Endothelial cell of umbilical vein (primary cell): ENCODE measurements at regions not wholly inside any gene's neighbourhood (a gene's known extent, or its start where the extent isn't known, plus 50 kb on each side); places are given as distances from the start of the nearest gene placed in this dataset.

ENCODE experiments used
- BruUV-seq: library from RNA; stranded (reverse); fragments of 400-500 nt; replicated peaks from 2 replicates; lab custom pipeline; 2021; lab: Mats Ljungman, UMichigan
- CTCF ChIA-PET: fragments of 300-600, 350-600 bp; sonication (Branson Sonifier 250); formaldehyde crosslinking; loops from one replicate; lab custom pipeline; 2021; ENCODE audit warnings: antibody characterized with exemption, inconsistent platforms; lab: Charles Lee
- POLR2A ChIA-PET: fragments of 300-600, 350-600 bp; sonication (Branson Sonifier 250); formaldehyde crosslinking; loops from one replicate; lab custom pipeline; 2021; ENCODE audit warnings: antibody characterized with exemption, inconsistent platforms; lab: Charles Lee
- DNase-seq: peaks from one replicate; pipeline ENCODE4 v3.0.0-alpha.2; 2011; ENCODE audit warnings: low read depth, low spot score
- FAIRE-seq: peaks from 2 replicates; lab custom pipeline; 2011; peaks lifted over from hg19 to GRCh38; lab: Jason Lieb, UNC
- H2AFZ ChIP-seq: 2 replicates; pipeline ENCODE4 v1.6.0; 2012; ENCODE audit warnings: low read depth, low read length, control low read depth, inconsistent platforms
- H3K27ac ChIP-seq: 2 replicates; pipeline ENCODE4 v1.5.1; 2011; ENCODE audit warnings: low read depth, mild to moderate bottlenecking, control low read depth, low read length, moderate library complexity; ENCODE audit not compliant: insufficient read depth
- H3K27me3 ChIP-seq, 2 experiments: 2 replicates each; pipeline versions ENCODE4 v1.6.0 to v1.6.1; 2011; ENCODE audit warnings: low read length in 2 of 2, mixed read lengths in 1 of 2; ENCODE audit not compliant: control insufficient read depth in 2 of 2, insufficient read depth in 2 of 2
- H3K36me3 ChIP-seq, 2 experiments: 2 replicates in 1 of 2; 3 replicates in 1 of 2; pipeline ENCODE4 v1.5.1; 2011; ENCODE audit warnings: low read length in 2 of 2, mild to moderate bottlenecking in 1 of 2, moderate library complexity in 1 of 2; ENCODE audit not compliant: control insufficient read depth in 2 of 2, insufficient read depth in 2 of 2; ENCODE audit errors: extremely low read depth in 1 of 2
- H3K4me1 ChIP-seq: 3 replicates; pipeline ENCODE4 v1.5.1; 2011; ENCODE audit warnings: mild to moderate bottlenecking, low read length; ENCODE audit not compliant: control insufficient read depth, insufficient read depth; ENCODE audit errors: extremely low read depth
- H3K4me2 ChIP-seq: 2 replicates; pipeline ENCODE4 v1.6.1; 2011; ENCODE audit warnings: low read length, control low read depth, mixed read lengths; ENCODE audit not compliant: insufficient read depth
- H3K4me3 ChIP-seq, 3 experiments: fragments of 200-600 bp in 1 of 3; sonication (generic), shearing (Covaris generic) in 1 of 3; replicated peaks in 1 of 3; 2 replicates each; pipeline ENCODE4 v1.5.1; 2011 to 2016; ENCODE audit warnings: control low read depth in 3 of 3, low read length in 3 of 3, mild to moderate bottlenecking in 2 of 3, inconsistent platforms in 1 of 3, low read depth in 1 of 3, moderate library complexity in 1 of 3; ENCODE audit not compliant: insufficient read depth in 1 of 3
- H3K79me2 ChIP-seq: 2 replicates; pipeline ENCODE4 v1.6.0; 2012; ENCODE audit warnings: low read length, inconsistent platforms; ENCODE audit not compliant: control insufficient read depth, insufficient read depth
- H3K9ac ChIP-seq: replicated peaks from 2 replicates; pipeline ENCODE3; 2011; ENCODE audit warnings: low read length, control low read depth; ENCODE audit not compliant: insufficient read depth; ENCODE audit errors: extremely low read depth
- H3K9me1 ChIP-seq: replicated peaks from 3 replicates; pipeline ENCODE4 v1.6.0; 2011; ENCODE audit warnings: mild to moderate bottlenecking, low read length; ENCODE audit not compliant: control insufficient read depth, insufficient read depth; ENCODE audit errors: extremely low read depth
- H3K9me3 ChIP-seq: replicated peaks from 2 replicates; pipeline ENCODE4 v1.5.1; 2012; ENCODE audit warnings: low read length, inconsistent platforms; ENCODE audit not compliant: control insufficient read depth, insufficient read depth
- H4K20me1 ChIP-seq: replicated peaks from 2 replicates; pipeline ENCODE3; 2011; ENCODE audit warnings: mild to moderate bottlenecking, low read length; ENCODE audit not compliant: control insufficient read depth, insufficient read depth; ENCODE audit errors: extremely low read depth
- CTCF ChIP-seq, 2 donors: IDR thresholded peaks; 1 replicate in 1 of 2; 2 replicates in 1 of 2; pipeline ENCODE4 v1.5.1; 2011; ENCODE audit warnings: low read length in 2 of 2, mild to moderate bottlenecking in 2 of 2, moderate library complexity in 2 of 2, control low read depth in 1 of 2, inconsistent platforms in 1 of 2, low read depth in 1 of 2; ENCODE audit not compliant: insufficient read depth in 1 of 2; ENCODE audit errors: extremely low read depth in 1 of 2
- EZH2 ChIP-seq: IDR thresholded peaks from 2 replicates; pipeline ENCODE4 v1.6.1; 2012; ENCODE audit warnings: borderline replicate concordance, low read depth, mild to moderate bottlenecking, moderate library complexity, low read length, inconsistent platforms; ENCODE audit not compliant: severe bottlenecking
- FOS ChIP-seq: IDR thresholded peaks from 2 replicates; pipeline ENCODE4 v1.6.1; 2011; ENCODE audit warnings: mild to moderate bottlenecking, low read length, moderate library complexity, borderline replicate concordance; ENCODE audit not compliant: insufficient read depth
- GATA2 ChIP-seq: IDR thresholded peaks from 2 replicates; pipeline ENCODE4 v1.7.0; 2011; ENCODE audit warnings: low read depth, mild to moderate bottlenecking, moderate library complexity, mixed read lengths, low read length; ENCODE audit not compliant: insufficient read length, insufficient read depth
- JUN ChIP-seq: IDR thresholded peaks from 2 replicates; pipeline ENCODE4 v1.6.1; 2011; ENCODE audit warnings: borderline replicate concordance, low read depth; ENCODE audit not compliant: insufficient read length, insufficient read depth
- MAX ChIP-seq: IDR thresholded peaks from 2 replicates; pipeline ENCODE4 v1.6.1; 2011; ENCODE audit not compliant: insufficient read depth, insufficient read length
- MYC ChIP-seq: IDR thresholded peaks from one replicate; pipeline ENCODE4 v1.6.1; 2011; ENCODE audit warnings: mild to moderate bottlenecking, low read depth, low read length
- POLR2A ChIP-seq: IDR thresholded peaks from 2 replicates; pipeline ENCODE4 v1.6.1; 2012; ENCODE audit warnings: low read depth, mild to moderate bottlenecking, control low read depth, low read length
- POLR2AphosphoS5 ChIP-seq: IDR thresholded peaks from 2 replicates; pipeline ENCODE4 v1.6.1; 2012; ENCODE audit warnings: low read depth, mild to moderate bottlenecking, control low read depth, low read length, moderate library complexity; ENCODE audit not compliant: insufficient read depth
- dilution Hi-C: fragments of 300-500 bp; cut with MboI; formaldehyde crosslinking; loops from one replicate; pipeline ENCODE4 v1.15.0; 2019; ENCODE audit warnings: low sequenced_read_pairs; ENCODE audit not compliant: extremely low pct_ligation_motif_present
- intact Hi-C: fragments of 100-400 bp; cut with micrococcal nuclease; formaldehyde crosslinking; loops from one replicate; pipeline ENCODE4 v1.10.0; 2022

- Histone ChIP-seq H3K79me2 (no peaks in the 10 kb centered on the region), H3K36me3 (no peaks in the 10 kb centered on the region), H2AFZ (no peak overlapping the region), H3K9me3 (peaks cover 4% of the 10 kb centered on the region), H3K27ac (no peak overlapping the region), H3K9ac (no peak overlapping the region), H3K4me1 (no peaks in the 10 kb centered on the region), H3K27me3 (no peaks in the 10 kb centered on the region), H3K9me1 (no peaks in the 10 kb centered on the region), H3K4me3 (no peak overlapping the region), H3K4me2 (no peak overlapping the region), H4K20me1 (no peaks in the 10 kb centered on the region)
- FAIRE-seq (no peak), DNase-seq (no peak)
- no peak for TF ChIP-seq MYC
- no peak for TF ChIP-seq GATA2
- no peak for TF ChIP-seq JUN
- no peak for TF ChIP-seq POLR2A
- no peak for TF ChIP-seq MAX
- TF ChIP-seq POLR2AphosphoS5: no peak
- no peak for TF ChIP-seq FOS
- TF ChIP-seq CTCF (IDR thresholded peaks at IDR 0.05; ENCODE audit: extremely low read depth in 1 of 2, insufficient read depth in 1 of 2, low read depth in 1 of 2, low read length in 2 of 2): no peak
- no peak for TF ChIP-seq EZH2
- dilution Hi-C loops: no loop called here
- ChIA-PET CTCF (no interaction called here), POLR2A (no interaction called here)
- BruUV-seq: no TSS peak
- intact Hi-C loops: no loop called here
Measured at GRCh38 chr10:2748287-2748686, 319.1 kb upstream of the PFKP start.
